NCI-H2107 treated with DMSO at 0.1 percent for 48 hours (cell line): ENCODE measurements at regions not wholly inside any gene's neighbourhood (a gene's known extent, or its start where the extent isn't known, plus 50 kb on each side); places are given as distances from the start of the nearest gene placed in this dataset.

Source experiments
- DNase-seq: peaks from one replicate; lab custom pipeline; 2025; ENCODE audit not compliant: unreplicated experiment; lab: John Stamatoyannopoulos, UW

GRCh38 chr12:28601570-28602058 lies 411.4 kb downstream of the CCDC91 start:
- no peak for DNase-seq

- DNase-seq, result no peak
Measured at GRCh38 chr12:28602786-28603185, 412.5 kb downstream of the CCDC91 start.

GRCh38 chr12:28603239-28603638 lies 413.0 kb downstream of the CCDC91 start:
- no peak for DNase-seq

GRCh38 chr12:28603801-28604200 lies 413.5 kb downstream of the CCDC91 start:
- DNase-seq, result no peak

- no peak for DNase-seq
Measured at GRCh38 chr12:28604240-28604639, 414.0 kb downstream of the CCDC91 start.

GRCh38 chr12:28606967-28607557 lies 416.8 kb downstream of the CCDC91 start:
- DNase-seq, result no peak

GRCh38 chr12:28610401-28611114 lies 420.3 kb downstream of the CCDC91 start:
- no peak for DNase-seq

- DNase-seq, result no peak
Measured at GRCh38 chr12:28611115-28611435, 420.8 kb downstream of the CCDC91 start.

- DNase-seq, result no peak
Measured at GRCh38 chr12:28611449-28611848, 421.2 kb downstream of the CCDC91 start.

GRCh38 chr12:28618171-28618570 lies 427.9 kb downstream of the CCDC91 start:
- no peak for DNase-seq

- no peak for DNase-seq
Measured at GRCh38 chr12:28618772-28619171, 428.5 kb downstream of the CCDC91 start.

GRCh38 chr12:28620281-28620680 lies 430.0 kb downstream of the CCDC91 start:
- DNase-seq, result no peak

GRCh38 chr12:28622406-28622805 lies 432.1 kb downstream of the CCDC91 start:
- DNase-seq, result no peak

GRCh38 chr12:28626504-28626903 lies 436.2 kb downstream of the CCDC91 start:
- no peak for DNase-seq

- no peak for DNase-seq
Measured at GRCh38 chr12:28629691-28630090, 439.4 kb downstream of the CCDC91 start.

- no peak for DNase-seq
Measured at GRCh38 chr12:28631831-28632230, 441.6 kb downstream of the CCDC91 start.

- DNase-seq, result no peak
Measured at GRCh38 chr12:28640519-28640918, 450.3 kb downstream of the CCDC91 start.

- DNase-seq, result no peak
Measured at GRCh38 chr12:28645436-28645835, 455.2 kb downstream of the CCDC91 start.

GRCh38 chr12:28645891-28646290 lies 455.6 kb downstream of the CCDC91 start:
- no peak for DNase-seq

GRCh38 chr12:28650906-28651305 lies 460.6 kb downstream of the CCDC91 start:
- no peak for DNase-seq

GRCh38 chr12:28652239-28652638 lies 462.0 kb downstream of the CCDC91 start:
- DNase-seq, result no peak

GRCh38 chr12:28681980-28682379 lies 467.1 kb upstream of the FAR2 start:
- DNase-seq, result no peak

GRCh38 chr12:28683366-28683765 lies 465.7 kb upstream of the FAR2 start:
- DNase-seq, result no peak
